HG03571 (cell line): ENCODE measurements at regions not wholly inside any gene's neighbourhood (a gene's known extent, or its start where the extent isn't known, plus 50 kb on each side); places are given as distances from the start of the nearest gene placed in this dataset.

Source experiments
- ATAC-seq: cut with Tn5 transposase; IDR thresholded peaks from one replicate; pipeline ENCODE4 v1.9.1; 2021; ENCODE audit not compliant: unreplicated experiment

- ATAC-seq, result no peak
Measured at GRCh38 chr15:70431854-70432253, 331.5 kb downstream of the UACA start.

- ATAC-seq, result no peak
Measured at GRCh38 chr15:70430069-70430468, 332.4 kb upstream of the TLE3 start.

- ATAC-seq, result no peak
Measured at GRCh38 chr15:70429056-70429722, 331.5 kb upstream of the TLE3 start.

- no peak for ATAC-seq
Measured at GRCh38 chr15:70428211-70428822, 330.6 kb upstream of the TLE3 start.

GRCh38 chr15:70427167-70428120, 329.7 kb upstream of the TLE3 start:
- no peak for ATAC-seq

- no peak for ATAC-seq
Measured at GRCh38 chr15:70426096-70426821, 328.5 kb upstream of the TLE3 start.

- no peak for ATAC-seq
Measured at GRCh38 chr15:70424937-70425411, 327.3 kb upstream of the TLE3 start.

GRCh38 chr15:70423267-70423666, 325.6 kb upstream of the TLE3 start:
- no peak for ATAC-seq

GRCh38 chr15:70422342-70422741, 324.6 kb upstream of the TLE3 start:
- ATAC-seq, result no peak

- ATAC-seq, result no peak
Measured at GRCh38 chr15:70420948-70421482, 323.3 kb upstream of the TLE3 start.

- no peak for ATAC-seq
Measured at GRCh38 chr15:70420086-70420947, 322.6 kb upstream of the TLE3 start.

- no peak for ATAC-seq
Measured at GRCh38 chr15:70418943-70419342, 321.2 kb upstream of the TLE3 start.

GRCh38 chr15:70417535-70417934, 319.8 kb upstream of the TLE3 start:
- ATAC-seq, result no peak

GRCh38 chr15:70416829-70417228, 319.1 kb upstream of the TLE3 start:
- ATAC-seq, result no peak

- ATAC-seq, result no peak
Measured at GRCh38 chr15:70415398-70415797, 317.7 kb upstream of the TLE3 start.

GRCh38 chr15:70414626-70415025, 316.9 kb upstream of the TLE3 start:
- no peak for ATAC-seq

- no peak for ATAC-seq
Measured at GRCh38 chr15:70412794-70413193, 315.1 kb upstream of the TLE3 start.

GRCh38 chr15:70411143-70411863, 313.6 kb upstream of the TLE3 start:
- ATAC-seq, result no peak

- ATAC-seq, result no peak
Measured at GRCh38 chr15:70410371-70410985, 312.8 kb upstream of the TLE3 start.
